CD4-positive, alpha-beta T cell treated with Interleukin-21 for 1 hour (primary cell): ENCODE measurements at regions not wholly inside any gene's neighbourhood (a gene's known extent, or its start where the extent isn't known, plus 50 kb on each side); places are given as distances from the start of the nearest gene placed in this dataset.
"Not testable (repeated sequence)": the region's sequence is repeated elsewhere in the genome, so short reads cannot be mapped to it uniquely, and the experiment has no call there.

Experiments
- DNase-seq: peaks from one replicate; pipeline ENCODE4 v3.0.0-alpha.2; 2020

DNA sequence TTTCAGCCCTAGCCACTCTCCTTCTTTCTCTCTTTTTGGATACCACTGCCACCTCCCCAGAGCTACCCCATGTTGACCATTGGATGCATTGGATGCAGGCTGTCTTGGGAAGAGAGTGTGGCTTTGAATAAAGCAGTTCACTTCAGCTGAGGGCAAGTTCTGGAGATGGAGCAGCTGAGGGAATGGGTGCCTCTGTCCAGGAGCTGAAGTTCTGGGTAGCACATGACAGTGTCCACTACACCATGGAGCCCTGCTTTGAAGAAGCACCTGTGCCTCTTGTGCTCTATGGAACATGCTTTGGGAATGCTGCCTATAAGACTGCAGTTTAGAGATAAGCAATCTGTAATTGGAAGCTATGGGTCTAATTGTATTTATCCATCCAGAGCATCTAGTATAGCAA, 1028.7 kb downstream of the TYW1 start:
- no peak for DNase-seq

GRCh38 chr7:68030530-68030929, 1033.9 kb downstream of the TYW1 start:
- no peak for DNase-seq

GRCh38 chr7:68031180-68031943, 1034.7 kb downstream of the TYW1 start:
- DNase-seq, result no peak

DNA sequence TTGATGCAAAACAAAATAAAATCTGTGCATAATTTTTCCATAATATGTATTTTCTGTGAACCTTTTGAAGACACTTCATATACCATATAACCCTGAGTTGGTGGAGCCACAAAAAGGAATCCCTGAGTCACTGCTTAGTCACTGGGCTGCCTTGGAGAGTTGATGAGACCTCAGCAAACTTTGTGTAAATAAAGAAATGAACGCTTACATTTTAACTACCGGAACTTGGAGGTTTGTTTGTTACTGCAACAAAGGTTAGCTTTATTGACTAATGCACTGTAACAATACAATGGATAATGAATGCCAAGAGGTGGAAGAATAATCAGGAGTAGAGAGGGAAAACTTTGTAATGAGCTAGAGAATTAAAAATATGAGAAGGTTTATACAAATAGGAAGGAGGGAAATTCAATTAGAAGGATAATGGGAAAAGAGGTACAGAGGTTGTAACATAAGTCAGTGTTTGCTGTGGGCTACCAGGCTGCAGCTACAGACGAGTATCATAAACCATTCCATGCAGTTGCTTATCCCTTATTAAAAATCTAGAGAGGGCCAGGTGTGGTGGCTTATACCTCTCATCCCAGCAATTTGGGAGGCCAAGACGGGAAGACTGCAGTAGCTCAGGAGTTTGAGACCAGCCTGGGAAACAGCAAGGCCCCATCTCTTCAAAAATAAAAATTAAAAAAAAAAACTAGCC, 1042.1 kb downstream of the TYW1 start:
- no peak for DNase-seq

DNA sequence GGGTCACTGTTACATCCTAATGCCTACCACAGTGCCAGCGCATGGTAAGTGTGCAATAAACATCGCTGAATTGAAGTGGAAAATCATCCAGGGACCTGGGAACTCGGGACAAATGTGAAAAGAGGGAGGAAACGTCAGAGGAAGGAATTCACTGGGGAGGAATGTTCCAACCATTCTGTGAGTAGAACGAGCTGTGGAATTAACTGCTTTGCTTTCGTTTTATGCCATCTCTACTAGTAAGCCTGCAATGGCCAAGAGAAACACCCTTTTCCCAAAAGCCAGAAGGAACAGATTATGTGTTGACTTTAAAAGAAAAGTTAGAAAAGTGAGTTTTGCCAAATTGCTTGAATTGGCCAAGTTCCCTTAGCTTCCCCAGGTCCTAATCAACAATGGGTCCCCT, 1044.9 kb downstream of the TYW1 start:
- DNase-seq, result no peak

GRCh38 chr7:68043546-68043945, 1046.9 kb downstream of the TYW1 start:
- DNase-seq, result no peak

- DNase-seq, result no peak
These were observed 1054.0 kb downstream of the TYW1 start for GRCh38 chr7:68050627-68051026.

GRCh38 chr7:68058014-68058413, 1061.4 kb downstream of the TYW1 start:
- no peak for DNase-seq

GRCh38 chr7:68063171-68063570, 1066.5 kb downstream of the TYW1 start:
- DNase-seq, result no peak

- no peak for DNase-seq
These were observed 1068.9 kb downstream of the TYW1 start for GRCh38 chr7:68065581-68065980.

GRCh38 chr7:68067845-68068244, 1071.2 kb downstream of the TYW1 start:
- DNase-seq, result no peak

- no peak for DNase-seq
These were observed 1074.4 kb downstream of the TYW1 start for GRCh38 chr7:68070992-68071391.

GRCh38 chr7:68073701-68074100, 1077.1 kb downstream of the TYW1 start:
- no peak for DNase-seq

- no peak for DNase-seq
These were observed 1077.6 kb downstream of the TYW1 start for GRCh38 chr7:68074242-68074641.

GRCh38 chr7:68078157-68078710, 1081.6 kb downstream of the TYW1 start:
- no peak for DNase-seq

- not testable (repeated sequence) for DNase-seq
These were observed 1085.7 kb downstream of the TYW1 start for GRCh38 chr7:68082066-68082960.

DNA sequence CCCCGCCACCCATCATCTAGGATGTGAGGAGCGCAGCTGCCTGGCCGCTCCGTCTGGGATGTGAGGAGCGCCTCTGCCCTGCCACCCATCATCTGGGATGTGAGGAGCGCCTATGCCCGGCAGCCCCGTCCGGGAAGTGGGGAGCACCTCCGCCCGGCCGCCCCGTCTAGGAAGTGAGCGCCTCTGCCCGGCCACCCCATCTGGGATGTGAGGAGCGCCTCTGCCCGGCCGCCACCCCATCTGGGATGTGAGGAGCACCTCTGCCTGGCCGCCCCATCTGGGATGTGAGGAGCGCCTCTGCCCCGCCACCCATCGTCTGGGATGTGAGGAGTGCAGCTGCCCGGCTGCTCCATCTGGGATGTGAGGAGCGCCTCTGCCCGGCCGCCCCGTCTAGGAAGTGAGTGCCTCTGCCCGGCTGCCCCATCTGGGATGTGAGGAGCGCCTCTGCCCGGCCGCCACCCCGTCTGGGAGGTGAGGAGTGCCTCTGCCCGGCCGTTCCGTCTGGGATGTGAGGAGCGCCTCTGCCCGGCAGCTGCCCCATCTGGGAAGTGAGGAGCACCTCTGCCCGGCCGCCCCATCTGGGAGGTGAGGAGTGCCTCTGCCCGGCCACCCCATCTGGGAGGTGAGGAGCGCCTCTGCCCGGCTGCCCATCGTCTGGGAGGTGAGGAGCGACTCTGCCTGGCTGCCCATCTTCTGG, 1086.5 kb downstream of the TYW1 start:
- DNase-seq, result not testable (repeated sequence)

DNA sequence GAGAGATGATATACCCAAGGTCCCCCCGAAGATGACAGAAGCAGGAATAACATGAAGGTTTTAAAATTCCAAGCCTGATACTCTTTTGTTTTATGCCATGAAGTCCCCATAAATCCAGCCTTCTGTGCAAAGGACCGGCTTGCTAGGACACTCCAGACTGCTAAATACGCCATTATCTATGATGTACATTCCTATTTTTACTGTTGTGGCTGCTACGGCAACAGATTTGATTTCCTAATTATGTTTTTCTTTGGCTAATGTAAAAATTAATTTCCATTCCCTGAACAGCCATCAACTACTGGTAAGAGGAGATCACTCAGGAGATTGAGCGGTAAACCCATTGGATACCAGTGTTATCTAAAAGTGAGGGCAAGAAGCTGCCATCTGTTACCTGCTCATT, 1090.8 kb downstream of the TYW1 start:
- DNase-seq, result no peak

DNA sequence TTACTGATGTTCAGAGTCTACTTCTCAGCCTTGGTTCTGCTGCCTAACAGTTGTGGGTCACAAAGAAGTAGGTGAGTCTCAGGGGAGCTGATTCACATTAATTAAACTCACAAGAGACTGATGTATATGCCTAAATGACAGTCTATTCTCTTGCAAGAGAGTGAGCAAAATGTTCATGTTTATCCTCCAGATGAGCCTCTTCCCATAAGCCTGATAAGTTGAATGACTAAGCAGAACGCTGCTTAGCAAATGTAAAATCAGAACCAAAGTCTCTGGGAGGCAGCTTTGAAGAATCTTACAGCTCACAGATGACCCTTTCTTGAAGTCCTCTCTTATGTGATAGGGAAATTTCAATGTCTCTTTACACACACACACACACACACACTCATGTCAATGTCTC, 1092.2 kb downstream of the TYW1 start:
- no peak for DNase-seq

- DNase-seq, result not testable (repeated sequence)
These were observed 1093.6 kb downstream of the TYW1 start for GRCh38 chr7:68090256-68090655.

GRCh38 chr7:68103319-68103718, 1106.7 kb downstream of the TYW1 start:
- no peak for DNase-seq

DNA sequence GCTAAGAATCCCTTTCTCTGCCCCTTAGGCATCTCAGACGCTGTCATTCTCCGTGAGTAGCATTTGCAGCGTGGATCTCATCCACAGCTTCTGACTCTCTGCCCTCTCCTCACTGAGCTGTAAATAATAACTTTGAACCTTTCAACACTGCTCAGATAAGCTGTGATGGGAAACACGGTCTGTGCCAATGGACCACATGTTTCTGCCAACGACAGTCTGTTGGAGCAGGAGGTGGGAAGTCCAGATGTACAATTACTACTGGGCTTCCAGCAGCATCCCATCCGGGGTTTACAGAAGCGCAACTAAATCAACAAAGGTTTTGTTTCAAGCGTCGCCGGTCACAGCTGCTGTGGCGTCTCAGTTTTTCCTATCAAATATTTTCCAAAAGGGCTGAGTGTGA, 1110.6 kb downstream of the TYW1 start:
- no peak for DNase-seq

GRCh38 chr7:68107968-68108367, 1111.3 kb downstream of the TYW1 start:
- DNase-seq, result no peak
